ENCODE measurements at regions not wholly inside any gene's neighbourhood (a gene's known extent, or its start where the extent isn't known, plus 50 kb on each side); places are given as distances from the start of the nearest gene placed in this dataset.
A peak's percentile ranks its signal among the peaks of the same experiment; 100 is the strongest.
"Not testable (repeated sequence)": the region's sequence is repeated elsewhere in the genome, so short reads cannot be mapped to it uniquely, and the experiment has no call there.

GRCh38 chr1:192901500-192901899 lies 92.7 kb downstream of the RGS2 start:
- no peak for DNase-seq (ENCODE audit: low read depth, low spot score)
- in situ Hi-C loops (cut with HindIII; ENCODE audit: low sequenced_read_pairs): no loop called here
- H3K4me3 ChIP-seq (ENCODE audit: low read depth, low read length): no peak overlapping the region
- TF ChIP-seq, protein P1, sequence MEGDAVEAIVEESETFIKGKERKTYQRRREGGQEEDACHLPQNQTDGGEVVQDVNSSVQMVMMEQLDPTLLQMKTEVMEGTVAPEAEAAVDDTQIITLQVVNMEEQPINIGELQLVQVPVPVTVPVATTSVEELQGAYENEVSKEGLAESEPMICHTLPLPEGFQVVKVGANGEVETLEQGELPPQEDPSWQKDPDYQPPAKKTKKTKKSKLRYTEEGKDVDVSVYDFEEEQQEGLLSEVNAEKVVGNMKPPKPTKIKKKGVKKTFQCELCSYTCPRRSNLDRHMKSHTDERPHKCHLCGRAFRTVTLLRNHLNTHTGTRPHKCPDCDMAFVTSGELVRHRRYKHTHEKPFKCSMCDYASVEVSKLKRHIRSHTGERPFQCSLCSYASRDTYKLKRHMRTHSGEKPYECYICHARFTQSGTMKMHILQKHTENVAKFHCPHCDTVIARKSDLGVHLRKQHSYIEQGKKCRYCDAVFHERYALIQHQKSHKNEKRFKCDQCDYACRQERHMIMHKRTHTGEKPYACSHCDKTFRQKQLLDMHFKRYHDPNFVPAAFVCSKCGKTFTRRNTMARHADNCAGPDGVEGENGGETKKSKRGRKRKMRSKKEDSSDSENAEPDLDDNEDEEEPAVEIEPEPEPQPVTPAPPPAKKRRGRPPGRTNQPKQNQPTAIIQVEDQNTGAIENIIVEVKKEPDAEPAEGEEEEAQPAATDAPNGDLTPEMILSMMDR (IDR thresholded peaks at IDR 0.05; ENCODE audit: low read depth, low read length): no peak

- DNase-seq (ENCODE audit: low read depth, low spot score): no peak
- H3K4me3 ChIP-seq (ENCODE audit: low read depth, low read length): no peak overlapping the region
- in situ Hi-C loops (cut with HindIII; ENCODE audit: low sequenced_read_pairs): no loop called here
- TF ChIP-seq, protein P1 (IDR thresholded peaks at IDR 0.05; ENCODE audit: low read depth, low read length): no peak
Measured at GRCh38 chr1:192903142-192903541, 94.3 kb downstream of the RGS2 start.

DNA sequence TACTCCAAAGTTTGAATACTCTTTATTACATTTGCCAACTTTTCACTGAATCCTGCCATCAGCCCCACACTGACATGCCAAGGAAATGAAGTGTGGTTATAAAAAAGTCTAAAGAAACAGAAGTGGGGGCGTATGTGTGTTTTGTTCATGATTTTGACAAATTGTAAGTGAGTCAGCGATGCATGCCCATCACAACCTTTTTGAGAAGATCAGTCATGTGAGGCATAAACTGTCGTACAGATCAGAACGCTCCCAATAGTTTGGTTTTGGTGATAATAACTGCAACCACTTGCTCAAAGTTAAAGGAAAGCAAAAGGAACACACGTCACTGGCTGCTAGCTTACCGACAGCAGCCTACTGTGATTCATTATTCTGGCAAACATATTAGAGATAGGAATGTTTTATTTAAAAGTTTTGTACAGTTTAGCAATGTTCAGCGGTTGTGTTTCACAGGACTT lies 95.6 kb downstream of the RGS2 start:
- in situ Hi-C loops (cut with HindIII; ENCODE audit: low sequenced_read_pairs): no loop called here
- peak; percentile 91 for DNase-seq (ENCODE audit: low read depth, low spot score)

GRCh38 chr1:192905049-192905448 lies 96.2 kb downstream of the RGS2 start:
- no peak overlapping the region for H3K4me3 ChIP-seq (ENCODE audit: low read depth, low read length)
- DNase-seq (ENCODE audit: low read depth, low spot score): no peak
- in situ Hi-C loops (cut with HindIII; ENCODE audit: low sequenced_read_pairs): no loop called here
- TF ChIP-seq, protein P1 (IDR thresholded peaks at IDR 0.05; ENCODE audit: low read depth, low read length): no peak

More for the DNA sequence above, 95.6 kb downstream of the RGS2 start:
- no peak overlapping the region for H3K4me3 ChIP-seq (ENCODE audit: low read depth, low read length)
- TF ChIP-seq, protein P1 (IDR thresholded peaks at IDR 0.05; ENCODE audit: low read depth, low read length): no peak

DNA sequence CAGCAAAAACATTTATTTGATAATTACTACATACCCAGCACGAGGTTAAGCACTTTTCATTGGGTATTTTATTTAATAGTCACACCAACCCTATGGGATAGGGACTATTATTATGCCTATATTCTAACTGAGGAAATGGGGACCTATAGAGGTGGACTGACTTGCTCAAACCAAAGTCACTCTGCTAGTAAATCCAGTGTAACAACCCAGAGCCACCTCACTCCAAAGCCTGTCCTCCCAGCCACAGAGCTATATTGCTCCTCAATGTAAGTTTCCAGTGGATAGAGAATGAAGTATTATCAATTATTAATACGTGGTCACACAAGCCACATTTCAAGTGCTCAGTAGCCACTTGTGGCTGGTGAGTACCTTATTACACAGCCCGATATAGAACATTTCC lies 97.5 kb downstream of the RGS2 start:
- DNase-seq (ENCODE audit: low read depth, low spot score): no peak
- TF ChIP-seq, protein P1 (IDR thresholded peaks at IDR 0.05; ENCODE audit: low read depth, low read length): no peak
- in situ Hi-C loops (cut with HindIII; ENCODE audit: low sequenced_read_pairs): no loop called here
- H3K4me3 ChIP-seq (ENCODE audit: low read depth, low read length): no peak overlapping the region

DNA sequence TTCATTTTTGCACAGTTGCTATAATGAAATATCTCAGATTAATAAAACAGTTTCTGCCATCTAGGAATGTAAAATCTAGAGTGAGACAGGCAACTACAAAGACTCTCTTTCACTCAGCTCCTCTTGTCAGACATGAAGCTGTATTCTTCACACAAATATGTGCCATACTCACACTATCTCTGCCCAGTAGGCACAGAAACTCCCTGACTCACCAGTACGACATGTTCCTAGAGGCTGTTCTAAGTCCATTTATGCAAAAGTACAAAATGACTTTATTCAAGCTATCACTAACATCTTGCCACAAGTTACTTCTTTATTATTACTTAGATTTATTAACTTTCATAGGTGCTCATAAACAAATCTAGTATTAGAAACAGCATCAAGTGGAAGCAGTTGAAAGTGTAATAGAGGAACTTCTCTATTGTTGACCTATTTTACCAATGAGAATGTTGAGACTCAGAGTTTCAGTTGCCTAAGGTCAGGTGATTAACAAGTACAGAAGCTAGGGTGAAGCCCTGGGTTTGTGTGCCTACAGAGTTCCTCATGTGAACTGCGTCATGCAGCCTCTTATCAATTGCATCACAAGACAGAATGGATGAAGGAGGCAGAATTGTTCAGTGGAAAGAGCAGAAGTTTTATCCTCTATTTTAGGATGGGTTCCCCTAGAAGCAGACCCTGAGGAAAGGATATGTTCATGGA lies 98.9 kb downstream of the RGS2 start:
- DNase-seq (ENCODE audit: low read depth, low spot score): peak; percentile 64
- H3K4me3 ChIP-seq (ENCODE audit: low read depth, low read length): no peak overlapping the region
- TF ChIP-seq, protein P1 (IDR thresholded peaks at IDR 0.05; ENCODE audit: low read depth, low read length): no peak
- in situ Hi-C loops (cut with HindIII; ENCODE audit: low sequenced_read_pairs): no loop called here

DNA sequence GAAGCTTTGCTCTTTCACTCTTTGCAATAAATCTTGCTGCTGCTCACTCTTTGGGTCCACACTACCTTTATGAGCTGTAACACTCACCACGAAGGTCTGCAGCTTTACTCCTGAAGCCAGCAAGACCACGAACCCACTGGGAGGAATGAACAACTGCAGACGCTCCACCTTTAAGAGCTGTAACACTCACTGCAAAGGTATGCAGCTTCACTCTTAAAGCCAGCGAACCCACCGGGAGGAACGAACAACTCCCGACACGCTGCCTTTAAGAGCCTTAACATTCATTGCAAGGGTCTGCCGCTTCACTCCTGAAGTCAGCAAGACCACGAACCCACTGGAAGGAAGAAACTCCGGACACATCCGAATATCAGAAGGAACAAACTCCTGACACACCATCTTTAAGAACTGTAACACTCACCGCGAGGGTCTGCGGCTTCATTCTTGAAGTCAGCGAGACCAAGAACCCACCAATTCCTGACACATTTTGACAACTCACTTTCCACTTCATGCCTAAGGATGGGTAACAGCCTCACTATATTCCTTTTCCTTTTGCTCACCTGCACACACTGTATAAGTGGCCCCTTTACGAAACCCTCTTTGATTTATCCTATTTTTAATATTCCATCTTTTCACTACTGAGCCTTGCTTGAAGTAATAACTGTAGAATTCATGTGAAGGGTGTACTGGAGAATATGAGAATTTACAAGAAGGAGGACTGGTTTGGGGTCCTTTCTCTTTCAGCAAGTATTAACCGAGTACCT lies 103.2 kb downstream of the RGS2 start:
- DNase-seq (ENCODE audit: low read depth, low spot score); in situ Hi-C loops (cut with HindIII; ENCODE audit: low sequenced_read_pairs); H3K4me3 ChIP-seq (ENCODE audit: low read depth, low read length): not testable (repeated sequence)
